ENCODE measurements at regions not wholly inside any gene's neighbourhood (a gene's known extent, or its start where the extent isn't known, plus 50 kb on each side); places are given as distances from the start of the nearest gene placed in this dataset.

DNA sequence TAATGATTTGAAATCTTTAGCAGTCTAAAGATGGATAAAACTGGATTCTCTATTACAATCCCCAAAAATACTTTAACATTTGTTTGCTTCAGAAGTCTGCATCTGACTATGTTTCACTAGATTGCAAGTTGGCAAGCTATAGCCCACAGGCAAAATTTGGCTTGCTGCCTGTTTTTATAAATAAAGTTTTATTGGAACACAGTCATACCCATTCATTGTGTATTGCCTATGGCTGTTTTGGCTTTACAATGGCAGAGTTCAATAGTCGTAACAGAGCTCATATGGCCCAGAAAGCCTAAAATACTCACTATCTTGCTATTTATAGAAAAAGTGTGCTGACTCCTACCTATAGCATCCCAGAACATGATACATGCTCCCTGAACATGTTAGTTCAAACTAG lies 89.0 kb upstream of the GPR141 start:
- Histone ChIP-seq H3K36me3 (ENCODE audit: control insufficient read depth in 2 of 2, insufficient read depth in 1 of 2, low read length in 2 of 2) (no peaks in the 10 kb centered on the region), H3K4me3 (ENCODE audit: low read depth, low read length) (no peak overlapping the region), H3K4me1 (ENCODE audit: control insufficient read depth, insufficient read depth, low read length) (no peaks in the 10 kb centered on the region), H3K27ac (ENCODE audit: extremely low read depth, low read depth, low read length) (no peak overlapping the region), H3K9me3 (ENCODE audit: control insufficient read depth, insufficient read depth, low read depth, low read length) (no peaks in the 10 kb centered on the region)
- TF ChIP-seq ZNF596 (tag by site-specific recombination; IDR thresholded peaks at IDR 0.05) (no peak), ZNF768 (tag by site-specific recombination; IDR thresholded peaks at IDR 0.05) (no peak), ZNF549 (tag by site-specific recombination; IDR thresholded peaks at IDR 0.05) (no peak), SALL2 (tag by site-specific recombination; IDR thresholded peaks at IDR 0.05; ENCODE audit: borderline replicate concordance) (no peak), GLI4 (tag by site-specific recombination; IDR thresholded peaks at IDR 0.05) (no peak), ZNF548 (tag by site-specific recombination; IDR thresholded peaks at IDR 0.05) (no peak), ZBTB20 (tag by site-specific recombination; IDR thresholded peaks at IDR 0.05) (no peak), ZNF610 (tag by site-specific recombination; IDR thresholded peaks at IDR 0.05; ENCODE audit: borderline replicate concordance) (no peak)
- TF ChIP-seq, protein P1, sequence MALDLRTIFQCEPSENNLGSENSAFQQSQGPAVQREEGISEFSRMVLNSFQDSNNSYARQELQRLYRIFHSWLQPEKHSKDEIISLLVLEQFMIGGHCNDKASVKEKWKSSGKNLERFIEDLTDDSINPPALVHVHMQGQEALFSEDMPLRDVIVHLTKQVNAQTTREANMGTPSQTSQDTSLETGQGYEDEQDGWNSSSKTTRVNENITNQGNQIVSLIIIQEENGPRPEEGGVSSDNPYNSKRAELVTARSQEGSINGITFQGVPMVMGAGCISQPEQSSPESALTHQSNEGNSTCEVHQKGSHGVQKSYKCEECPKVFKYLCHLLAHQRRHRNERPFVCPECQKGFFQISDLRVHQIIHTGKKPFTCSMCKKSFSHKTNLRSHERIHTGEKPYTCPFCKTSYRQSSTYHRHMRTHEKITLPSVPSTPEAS (tag by site-specific recombination; IDR thresholded peaks at IDR 0.05): no peak
- TF ChIP-seq, protein P2, sequence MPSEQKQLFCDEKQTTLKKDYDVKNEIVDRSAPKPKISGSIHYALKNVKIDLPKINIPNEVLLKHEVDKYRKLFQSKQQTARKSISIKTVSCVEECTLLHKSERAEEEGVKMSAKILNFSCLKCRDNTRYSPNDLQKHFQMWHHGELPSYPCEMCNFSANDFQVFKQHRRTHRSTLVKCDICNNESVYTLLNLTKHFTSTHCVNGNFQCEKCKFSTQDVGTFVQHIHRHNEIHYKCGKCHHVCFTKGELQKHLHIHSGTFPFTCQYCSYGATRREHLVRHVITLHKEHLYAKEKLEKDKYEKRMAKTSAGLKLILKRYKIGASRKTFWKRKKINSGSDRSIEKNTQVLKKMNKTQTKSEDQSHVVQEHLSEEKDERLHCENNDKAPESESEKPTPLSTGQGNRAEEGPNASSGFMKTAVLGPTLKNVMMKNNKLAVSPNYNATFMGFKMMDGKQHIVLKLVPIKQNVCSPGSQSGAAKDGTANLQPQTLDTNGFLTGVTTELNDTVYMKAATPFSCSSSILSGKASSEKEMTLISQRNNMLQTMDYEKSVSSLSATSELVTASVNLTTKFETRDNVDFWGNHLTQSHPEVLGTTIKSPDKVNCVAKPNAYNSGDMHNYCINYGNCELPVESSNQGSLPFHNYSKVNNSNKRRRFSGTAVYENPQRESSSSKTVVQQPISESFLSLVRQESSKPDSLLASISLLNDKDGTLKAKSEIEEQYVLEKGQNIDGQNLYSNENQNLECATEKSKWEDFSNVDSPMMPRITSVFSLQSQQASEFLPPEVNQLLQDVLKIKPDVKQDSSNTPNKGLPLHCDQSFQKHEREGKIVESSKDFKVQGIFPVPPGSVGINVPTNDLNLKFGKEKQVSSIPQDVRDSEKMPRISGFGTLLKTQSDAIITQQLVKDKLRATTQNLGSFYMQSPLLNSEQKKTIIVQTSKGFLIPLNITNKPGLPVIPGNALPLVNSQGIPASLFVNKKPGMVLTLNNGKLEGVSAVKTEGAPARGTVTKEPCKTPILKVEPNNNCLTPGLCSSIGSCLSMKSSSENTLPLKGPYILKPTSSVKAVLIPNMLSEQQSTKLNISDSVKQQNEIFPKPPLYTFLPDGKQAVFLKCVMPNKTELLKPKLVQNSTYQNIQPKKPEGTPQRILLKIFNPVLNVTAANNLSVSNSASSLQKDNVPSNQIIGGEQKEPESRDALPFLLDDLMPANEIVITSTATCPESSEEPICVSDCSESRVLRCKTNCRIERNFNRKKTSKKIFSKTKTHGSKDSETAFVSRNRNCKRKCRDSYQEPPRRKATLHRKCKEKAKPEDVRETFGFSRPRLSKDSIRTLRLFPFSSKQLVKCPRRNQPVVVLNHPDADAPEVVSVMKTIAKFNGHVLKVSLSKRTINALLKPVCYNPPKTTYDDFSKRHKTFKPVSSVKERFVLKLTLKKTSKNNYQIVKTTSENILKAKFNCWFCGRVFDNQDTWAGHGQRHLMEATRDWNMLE (tag by site-specific recombination; conservative IDR thresholded peaks at IDR 0.05; ENCODE audit: low read depth): no peak
- CTCF ChIA-PET: interaction anchor here (0.7 kb wide), 1 partner anchor 1563 kb away, joined by 5 read pairs; no protein-coding TSS in a partner anchor
- POLR2A ChIA-PET: no interaction called here

DNA sequence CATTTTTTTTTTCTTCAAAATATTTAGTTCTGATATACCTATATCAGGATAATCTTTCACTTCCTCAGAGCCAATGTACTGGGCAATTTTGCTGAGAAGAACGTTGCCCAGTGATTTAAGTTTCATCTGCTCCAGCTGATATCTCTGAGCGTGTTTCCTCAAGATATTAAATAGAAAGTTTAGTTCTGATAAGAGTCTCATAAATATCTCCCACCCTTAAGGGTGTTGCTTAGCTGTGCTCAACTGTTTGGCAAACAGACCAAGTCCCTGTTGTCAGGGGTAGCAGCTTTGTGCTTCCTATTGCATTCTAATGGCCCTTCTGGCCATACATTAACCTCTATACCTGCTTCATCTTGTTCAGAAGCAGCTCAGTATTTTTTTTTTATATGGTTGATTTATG lies 84.7 kb upstream of the GPR141 start:
- no peak for TF ChIP-seq EGR2 (tag by site-specific recombination; IDR thresholded peaks at IDR 0.05; ENCODE audit: low read depth)
- TF ChIP-seq ZNF510 (tag by site-specific recombination; IDR thresholded peaks at IDR 0.05; ENCODE audit: insufficient replicate concordance): no peak
- TF ChIP-seq ZNF184 (tag by site-specific recombination; IDR thresholded peaks at IDR 0.05): no peak
- TF ChIP-seq, protein P3, sequence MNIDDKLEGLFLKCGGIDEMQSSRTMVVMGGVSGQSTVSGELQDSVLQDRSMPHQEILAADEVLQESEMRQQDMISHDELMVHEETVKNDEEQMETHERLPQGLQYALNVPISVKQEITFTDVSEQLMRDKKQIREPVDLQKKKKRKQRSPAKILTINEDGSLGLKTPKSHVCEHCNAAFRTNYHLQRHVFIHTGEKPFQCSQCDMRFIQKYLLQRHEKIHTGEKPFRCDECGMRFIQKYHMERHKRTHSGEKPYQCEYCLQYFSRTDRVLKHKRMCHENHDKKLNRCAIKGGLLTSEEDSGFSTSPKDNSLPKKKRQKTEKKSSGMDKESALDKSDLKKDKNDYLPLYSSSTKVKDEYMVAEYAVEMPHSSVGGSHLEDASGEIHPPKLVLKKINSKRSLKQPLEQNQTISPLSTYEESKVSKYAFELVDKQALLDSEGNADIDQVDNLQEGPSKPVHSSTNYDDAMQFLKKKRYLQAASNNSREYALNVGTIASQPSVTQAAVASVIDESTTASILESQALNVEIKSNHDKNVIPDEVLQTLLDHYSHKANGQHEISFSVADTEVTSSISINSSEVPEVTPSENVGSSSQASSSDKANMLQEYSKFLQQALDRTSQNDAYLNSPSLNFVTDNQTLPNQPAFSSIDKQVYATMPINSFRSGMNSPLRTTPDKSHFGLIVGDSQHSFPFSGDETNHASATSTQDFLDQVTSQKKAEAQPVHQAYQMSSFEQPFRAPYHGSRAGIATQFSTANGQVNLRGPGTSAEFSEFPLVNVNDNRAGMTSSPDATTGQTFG (tag by site-specific recombination; IDR thresholded peaks at IDR 0.05; ENCODE audit: borderline replicate concordance): no peak
- Histone ChIP-seq H3K4me1 (ENCODE audit: control insufficient read depth, insufficient read depth, low read length) (no peaks in the 10 kb centered on the region), H3K27ac (ENCODE audit: extremely low read depth, low read depth, low read length) (no peak overlapping the region), H3K36me3 (ENCODE audit: control insufficient read depth in 2 of 2, insufficient read depth in 1 of 2, low read length in 2 of 2) (no peaks in the 10 kb centered on the region), H3K4me3 (ENCODE audit: low read depth, low read length) (no peak overlapping the region), H3K9me3 (ENCODE audit: control insufficient read depth, insufficient read depth, low read depth, low read length) (no peaks in the 10 kb centered on the region)
- POLR2A ChIA-PET: no interaction called here
- CTCF ChIA-PET: no interaction called here

All from HEK293 (cell line).